Parathyroid adenoma (tissue), 2 donors: ENCODE measurements at regions not wholly inside any gene's neighbourhood (a gene's known extent, or its start where the extent isn't known, plus 50 kb on each side); places are given as distances from the start of the nearest gene placed in this dataset.

Experiments
- H2AFZ ChIP-seq: fragments of 300-600 bp; sonication (generic); one replicate; pipeline ENCODE4 v1.7.0; 2017; ENCODE audit warnings: antibody characterized with exemption, mild to moderate bottlenecking
- H3K27ac ChIP-seq: fragments of 300-600 bp; sonication (generic); one replicate; pipeline ENCODE4 v1.7.0; 2017
- H3K27me3 ChIP-seq: fragments of 300-600 bp; sonication (generic); one replicate; pipeline ENCODE4 v1.7.0; 2017; ENCODE audit warnings: low read length; ENCODE audit not compliant: control insufficient read depth, insufficient read depth
- H3K36me3 ChIP-seq: fragments of 300-600 bp; sonication (generic); one replicate; pipeline ENCODE4 v1.7.0; 2017; ENCODE audit warnings: low read length; ENCODE audit not compliant: control insufficient read depth, insufficient read depth
- H3K4me1 ChIP-seq: fragments of 300-600 bp; sonication (generic); one replicate; pipeline ENCODE4 v1.7.0; 2017; ENCODE audit warnings: control low read depth
- H3K4me2 ChIP-seq: fragments of 300-600 bp; sonication (generic); one replicate; pipeline ENCODE4 v1.7.0; 2017; ENCODE audit warnings: low read length
- H3K4me3 ChIP-seq: fragments of 300-600 bp; sonication (generic); one replicate; pipeline ENCODE4 v1.7.0; 2017; ENCODE audit warnings: low read depth, low read length
- H3K79me2 ChIP-seq: fragments of 300-600 bp; sonication (generic); one replicate; pipeline ENCODE4 v1.7.0; 2017; ENCODE audit warnings: control low read depth
- H3K9ac ChIP-seq: fragments of 300-600 bp; sonication (generic); one replicate; pipeline ENCODE4 v1.7.0; 2017; ENCODE audit warnings: mild to moderate bottlenecking
- H3K9me3 ChIP-seq: fragments of 300-600 bp; sonication (generic); one replicate; pipeline ENCODE4 v1.7.0; 2017; ENCODE audit warnings: low read length; ENCODE audit not compliant: control insufficient read depth
- CTCF ChIP-seq: fragments of 300-600 bp; sonication (generic); IDR thresholded peaks from one replicate; pipeline ENCODE4 v1.7.0; 2017; ENCODE audit warnings: antibody characterized with exemption, mild to moderate bottlenecking
- donor health status: primary hyperparathyroidism.

DNA sequence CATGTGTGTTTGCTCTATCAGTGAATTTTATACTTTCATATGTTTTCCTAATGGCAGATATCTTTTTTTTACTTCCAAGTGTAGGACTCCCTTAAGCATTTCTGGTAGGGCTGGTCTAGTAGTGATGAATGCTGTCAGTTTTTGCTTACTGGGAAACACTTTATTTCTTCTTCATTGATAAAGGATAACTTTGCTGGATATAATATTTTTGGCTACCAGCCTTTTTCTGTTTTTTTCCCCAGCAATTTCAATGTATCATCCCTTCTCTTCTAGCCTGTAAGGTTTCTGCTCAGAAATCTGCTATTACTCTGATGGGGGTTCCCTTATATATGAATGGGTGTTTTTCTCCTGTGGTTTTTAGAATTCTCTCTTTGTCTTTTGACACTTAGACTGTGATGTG lies 980.6 kb upstream of the PIK3C3 start:
- H3K27me3 ChIP-seq: no peaks in the 10 kb centered on the region
- H3K36me3 ChIP-seq: no peaks in the 10 kb centered on the region
- no peak overlapping the region for H3K4me3 ChIP-seq
- H3K9me3 ChIP-seq: no peaks in the 10 kb centered on the region
- no peak overlapping the region for H2AFZ ChIP-seq
- no peaks in the 10 kb centered on the region for H3K79me2 ChIP-seq
- no peak overlapping the region for H3K4me2 ChIP-seq
- no peak overlapping the region for H3K9ac ChIP-seq
- H3K27ac ChIP-seq: no peak overlapping the region
- TF ChIP-seq CTCF: no peak
- H3K4me1 ChIP-seq: no peaks in the 10 kb centered on the region

- Histone ChIP-seq H3K27me3 (no peaks in the 10 kb centered on the region), H3K4me2 (no peak overlapping the region), H3K36me3 (no peaks in the 10 kb centered on the region), H2AFZ (no peak overlapping the region), H3K79me2 (no peaks in the 10 kb centered on the region), H3K4me3 (no peak overlapping the region), H3K9ac (no peak overlapping the region), H3K4me1 (no peaks in the 10 kb centered on the region), H3K27ac (no peak overlapping the region), H3K9me3 (no peaks in the 10 kb centered on the region)
- no peak for TF ChIP-seq CTCF
Measured at GRCh38 chr18:40962784-40963183, 992.2 kb upstream of the PIK3C3 start.

DNA sequence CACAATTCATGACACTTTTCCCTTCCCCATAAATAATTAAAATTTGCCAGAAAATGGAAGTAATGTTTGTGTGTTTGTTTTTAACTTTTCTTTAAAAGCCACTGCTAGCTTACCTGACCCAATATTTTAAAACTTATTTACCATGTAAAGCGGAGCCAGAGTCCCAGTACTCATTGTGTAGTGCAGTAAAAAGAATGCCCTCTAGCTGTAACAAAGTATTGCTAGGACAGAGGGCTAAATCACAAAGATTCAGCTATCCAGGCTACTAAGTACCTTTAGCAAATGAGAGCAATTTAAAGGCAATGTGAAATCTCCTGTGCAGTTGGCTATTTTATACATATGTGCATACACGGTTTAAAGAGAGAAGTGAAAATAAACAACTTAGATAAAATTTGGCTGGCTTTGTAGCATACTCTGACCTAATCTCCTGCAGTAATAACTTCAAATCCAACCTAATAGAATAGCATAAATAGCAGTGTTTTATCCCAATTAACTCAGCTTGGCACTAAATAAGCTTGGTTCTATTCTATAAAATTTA lies 997.4 kb upstream of the PIK3C3 start:
- H3K27ac ChIP-seq: no peak overlapping the region
- H3K27me3 ChIP-seq: no peaks in the 10 kb centered on the region
- no peaks in the 10 kb centered on the region for H3K9me3 ChIP-seq
- H3K36me3 ChIP-seq: no peaks in the 10 kb centered on the region
- H3K4me1 ChIP-seq: no peaks in the 10 kb centered on the region
- H3K4me3 ChIP-seq: no peak overlapping the region
- H2AFZ ChIP-seq: no peak overlapping the region
- H3K4me2 ChIP-seq: no peak overlapping the region
- TF ChIP-seq CTCF: no peak
- H3K9ac ChIP-seq: no peak overlapping the region
- no peaks in the 10 kb centered on the region for H3K79me2 ChIP-seq

GRCh38 chr18:40956213-40956612 lies 998.8 kb upstream of the PIK3C3 start:
- Histone ChIP-seq H3K27ac (no peak overlapping the region), H3K79me2 (no peaks in the 10 kb centered on the region), H2AFZ (no peak overlapping the region), H3K4me2 (no peak overlapping the region), H3K9ac (no peak overlapping the region), H3K4me1 (no peaks in the 10 kb centered on the region), H3K27me3 (no peaks in the 10 kb centered on the region), H3K36me3 (no peaks in the 10 kb centered on the region), H3K9me3 (no peaks in the 10 kb centered on the region), H3K4me3 (no peak overlapping the region)
- TF ChIP-seq CTCF: no peak

- no peaks in the 10 kb centered on the region for H3K36me3 ChIP-seq
- no peak for TF ChIP-seq CTCF
- H3K4me2 ChIP-seq: no peak overlapping the region
- H2AFZ ChIP-seq: no peak overlapping the region
- H3K27ac ChIP-seq: no peak overlapping the region
- no peak overlapping the region for H3K4me3 ChIP-seq
- no peaks in the 10 kb centered on the region for H3K9me3 ChIP-seq
- H3K4me1 ChIP-seq: no peaks in the 10 kb centered on the region
- H3K79me2 ChIP-seq: no peaks in the 10 kb centered on the region
- no peak overlapping the region for H3K9ac ChIP-seq
- H3K27me3 ChIP-seq: no peaks in the 10 kb centered on the region
Measured at GRCh38 chr18:40955351-40955750, 999.7 kb upstream of the PIK3C3 start.
